ENCODE measurements at regions not wholly inside any gene's neighbourhood (a gene's known extent, or its start where the extent isn't known, plus 50 kb on each side); places are given as distances from the start of the nearest gene placed in this dataset.

GRCh38 chr13:33434676-33435075 lies 149.1 kb upstream of the STARD13 start:
- ChIA-PET POLR2A (no interaction called here), CTCF (no interaction called here)
- Mint-ChIP-seq H3K4me3 (no peak overlapping the region), H3K9me3 (0 out of 2 replicates have a peak, but pooled peaks cover 4% of the 10 kb centered on the region), H3K27ac (no peak overlapping the region), H3K36me3 (no peaks in the 10 kb centered on the region), H3K27me3 (ENCODE audit: low read depth) (no peaks in the 10 kb centered on the region), H3K4me1 (peaks cover 17% of the 10 kb centered on the region)
- TF ChIP-seq ESRRA (CRISPR knock-in tag; IDR thresholded peaks at IDR 0.05; ENCODE audit: borderline replicate concordance) (no peak), TP53 (CRISPR knock-in tag; IDR thresholded peaks at IDR 0.05) (no peak), ZBTB43 (CRISPR knock-in tag; IDR thresholded peaks at IDR 0.05) (no peak), NFE2L1 (CRISPR knock-in tag; IDR thresholded peaks at IDR 0.05) (no peak), MAX (CRISPR knock-in tag; IDR thresholded peaks at IDR 0.05) (no peak), PRRX2 (CRISPR knock-in tag; IDR thresholded peaks at IDR 0.05) (no peak), ATF2 (CRISPR knock-in tag; IDR thresholded peaks at IDR 0.05; ENCODE audit: borderline replicate concordance, low read depth) (no peak), NR3C1 (CRISPR knock-in tag; conservative IDR thresholded peaks at IDR 0.05; ENCODE audit: low read depth) (no peak), IRF2 (CRISPR knock-in tag; IDR thresholded peaks at IDR 0.05; ENCODE audit: borderline replicate concordance, low read depth) (no peak), IRF1 (CRISPR knock-in tag; IDR thresholded peaks at IDR 0.05) (no peak), CDX4 (CRISPR knock-in tag; IDR thresholded peaks at IDR 0.05; ENCODE audit: borderline replicate concordance) (no peak), ZNF281 (CRISPR knock-in tag; IDR thresholded peaks at IDR 0.05) (no peak), CREB1 (CRISPR knock-in tag; IDR thresholded peaks at IDR 0.05) (no peak), FOXJ3 (CRISPR knock-in tag; IDR thresholded peaks at IDR 0.05; ENCODE audit: borderline replicate concordance) (no peak), SMAD4 (CRISPR knock-in tag; IDR thresholded peaks at IDR 0.05) (no peak), RELA (CRISPR knock-in tag; IDR thresholded peaks at IDR 0.05; ENCODE audit: borderline replicate concordance) (no peak), NFYB (CRISPR knock-in tag; conservative IDR thresholded peaks at IDR 0.05; ENCODE audit: low read depth) (no peak)
- no peak for DNase-seq (ENCODE audit: low spot score)
- no peak for ATAC-seq

- no peak overlapping the region for H3K4me3 Mint-ChIP-seq
- H3K4me1 Mint-ChIP-seq = peaks cover 20% of the 10 kb centered on the region
- ATAC-seq = no peak
- ChIA-PET POLR2A (no interaction called here), CTCF (interaction anchor here (0.6 kb wide), 1 partner anchor 783 kb away, joined by 3 read pairs; no protein-coding TSS in a partner anchor)
- H3K9me3 Mint-ChIP-seq = 0 out of 2 replicates have a peak, but pooled peaks cover 4% of the 10 kb centered on the region
- no peaks in the 10 kb centered on the region for H3K27me3 Mint-ChIP-seq (ENCODE audit: low read depth)
- no peaks in the 10 kb centered on the region for H3K36me3 Mint-ChIP-seq
- H3K27ac Mint-ChIP-seq = no peak overlapping the region
- DNase-seq (ENCODE audit: low spot score) = no peak
- TF ChIP-seq SMAD4 (CRISPR knock-in tag; IDR thresholded peaks at IDR 0.05) (no peak), ZNF263 (CRISPR knock-in tag; IDR thresholded peaks at IDR 0.05; ENCODE audit: low read depth) (no peak), ZNF671 (CRISPR knock-in tag; IDR thresholded peaks at IDR 0.05) (no peak), ZBTB21 (CRISPR knock-in tag; IDR thresholded peaks at IDR 0.05; ENCODE audit: borderline replicate concordance) (no peak), ZMAT4 (CRISPR knock-in tag; IDR thresholded peaks at IDR 0.05) (no peak), ATF3 (CRISPR knock-in tag; conservative IDR thresholded peaks at IDR 0.05) (no peak), CREB1 (CRISPR knock-in tag; IDR thresholded peaks at IDR 0.05) (no peak), ZNF317 (CRISPR knock-in tag; IDR thresholded peaks at IDR 0.05; ENCODE audit: borderline replicate concordance, low read depth) (no peak), ARID4B (CRISPR knock-in tag; IDR thresholded peaks at IDR 0.05; ENCODE audit: borderline replicate concordance) (no peak)
Observed at GRCh38 chr13:33435207-33435606, 149.7 kb upstream of the STARD13 start.
